Gastrocnemius medialis (tissue), 4 donors: ENCODE measurements at regions not wholly inside any gene's neighbourhood (a gene's known extent, or its start where the extent isn't known, plus 50 kb on each side); places are given as distances from the start of the nearest gene placed in this dataset.

Experiments used
- POLR2A ChIP-seq, 2 donors: fragments of 450-650 bp; IDR thresholded peaks; one replicate each; pipeline ENCODE4 v1.6.1; 2017; ENCODE audit warnings: antibody characterized with exemption in 2 of 2, mild to moderate bottlenecking in 2 of 2, moderate library complexity in 2 of 2
- TF ChIP-seq, protein P1 (sequence below), 5 experiments: fragments of 450-650 bp in 3 of 5; fragments of 200-600 bp in 2 of 5; sonication (generic) in 2 of 5; IDR thresholded peaks in 4 of 5; conservative IDR thresholded peaks in 1 of 5; 1 replicate in 4 of 5; 2 replicates in 1 of 5; pipeline ENCODE4 v1.5.1; 2016 to 2019; ENCODE audit warnings: antibody characterized with exemption in 5 of 5, mild to moderate bottlenecking in 3 of 5, moderate library complexity in 3 of 5

DNA sequence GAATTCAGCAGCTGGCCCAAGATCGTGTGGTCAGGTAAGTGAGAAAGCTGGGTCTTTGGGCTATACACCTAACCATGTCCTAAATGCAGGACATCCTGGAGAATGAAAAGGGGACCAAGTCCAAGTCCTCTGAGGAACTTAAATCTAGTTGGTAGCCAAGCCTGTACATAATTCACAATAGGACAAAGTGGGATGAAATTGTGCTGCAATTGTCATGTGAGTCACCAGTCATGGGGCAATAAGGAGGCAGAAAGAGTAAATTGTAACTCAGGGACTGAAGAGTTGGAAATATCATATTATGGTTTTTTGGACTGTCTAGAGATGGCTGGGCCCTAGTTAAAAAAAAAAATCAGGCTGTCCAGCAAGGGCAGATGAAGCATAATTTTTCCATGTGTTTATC is 202.6 kb downstream of the CYLD start:
- TF ChIP-seq, protein P1, sequence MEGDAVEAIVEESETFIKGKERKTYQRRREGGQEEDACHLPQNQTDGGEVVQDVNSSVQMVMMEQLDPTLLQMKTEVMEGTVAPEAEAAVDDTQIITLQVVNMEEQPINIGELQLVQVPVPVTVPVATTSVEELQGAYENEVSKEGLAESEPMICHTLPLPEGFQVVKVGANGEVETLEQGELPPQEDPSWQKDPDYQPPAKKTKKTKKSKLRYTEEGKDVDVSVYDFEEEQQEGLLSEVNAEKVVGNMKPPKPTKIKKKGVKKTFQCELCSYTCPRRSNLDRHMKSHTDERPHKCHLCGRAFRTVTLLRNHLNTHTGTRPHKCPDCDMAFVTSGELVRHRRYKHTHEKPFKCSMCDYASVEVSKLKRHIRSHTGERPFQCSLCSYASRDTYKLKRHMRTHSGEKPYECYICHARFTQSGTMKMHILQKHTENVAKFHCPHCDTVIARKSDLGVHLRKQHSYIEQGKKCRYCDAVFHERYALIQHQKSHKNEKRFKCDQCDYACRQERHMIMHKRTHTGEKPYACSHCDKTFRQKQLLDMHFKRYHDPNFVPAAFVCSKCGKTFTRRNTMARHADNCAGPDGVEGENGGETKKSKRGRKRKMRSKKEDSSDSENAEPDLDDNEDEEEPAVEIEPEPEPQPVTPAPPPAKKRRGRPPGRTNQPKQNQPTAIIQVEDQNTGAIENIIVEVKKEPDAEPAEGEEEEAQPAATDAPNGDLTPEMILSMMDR (IDR thresholded peaks at IDR 0.05 in 4 of 5, conservative IDR thresholded peaks at IDR 0.05 in 1 of 5): no peak
- no peak for TF ChIP-seq POLR2A (IDR thresholded peaks at IDR 0.05)
